HFFc6 (cell line): ENCODE measurements at regions not wholly inside any gene's neighbourhood (a gene's known extent, or its start where the extent isn't known, plus 50 kb on each side); places are given as distances from the start of the nearest gene placed in this dataset.

Experiments
- DNase-seq: peaks from one replicate; pipeline ENCODE4 v3.0.0-alpha.2; 2018
- H3K27ac Mint-ChIP-seq: 2 replicates; pipeline ENCODE4 v1.8.0; 2020; ENCODE audit warnings: mild to moderate bottlenecking, mixed read lengths
- H3K27me3 Mint-ChIP-seq: 2 replicates; pipeline ENCODE4 v1.8.0; 2021; ENCODE audit warnings: mild to moderate bottlenecking, moderate library complexity, mixed read lengths; ENCODE audit not compliant: insufficient read depth
- H3K36me3 Mint-ChIP-seq: 2 replicates; pipeline ENCODE4 v1.8.0; 2021; ENCODE audit warnings: low read depth, mixed read lengths
- H3K4me1 Mint-ChIP-seq: 2 replicates; pipeline ENCODE4 v1.8.0; 2020; ENCODE audit warnings: low read depth, mixed read lengths
- H3K4me3 Mint-ChIP-seq: 2 replicates; pipeline ENCODE4 v1.8.0; 2020; ENCODE audit warnings: mild to moderate bottlenecking, moderate library complexity, mixed read lengths
- H3K9me3 Mint-ChIP-seq: 2 replicates; pipeline ENCODE4 v1.8.0; 2020; ENCODE audit warnings: mild to moderate bottlenecking, mixed read lengths
- TF ChIP-seq, protein P1 (sequence below): fragments of 200-600 bp; sonication (generic); IDR thresholded peaks from 2 replicates; pipeline ENCODE4 v1.5.0; 2021; ENCODE audit warnings: antibody characterized with exemption, mild to moderate bottlenecking

GRCh38 chr5:172583931-172584511 is 57.0 kb upstream of the NEURL1B start:
- Mint-ChIP-seq H3K27ac (no peak overlapping the region), H3K4me1 (no peaks in the 10 kb centered on the region), H3K27me3 (peaks cover 58% of the 10 kb centered on the region), H3K36me3 (no peaks in the 10 kb centered on the region), H3K9me3 (no peaks in the 10 kb centered on the region), H3K4me3 (no peak overlapping the region)
- no peak for DNase-seq
- TF ChIP-seq, protein P1, sequence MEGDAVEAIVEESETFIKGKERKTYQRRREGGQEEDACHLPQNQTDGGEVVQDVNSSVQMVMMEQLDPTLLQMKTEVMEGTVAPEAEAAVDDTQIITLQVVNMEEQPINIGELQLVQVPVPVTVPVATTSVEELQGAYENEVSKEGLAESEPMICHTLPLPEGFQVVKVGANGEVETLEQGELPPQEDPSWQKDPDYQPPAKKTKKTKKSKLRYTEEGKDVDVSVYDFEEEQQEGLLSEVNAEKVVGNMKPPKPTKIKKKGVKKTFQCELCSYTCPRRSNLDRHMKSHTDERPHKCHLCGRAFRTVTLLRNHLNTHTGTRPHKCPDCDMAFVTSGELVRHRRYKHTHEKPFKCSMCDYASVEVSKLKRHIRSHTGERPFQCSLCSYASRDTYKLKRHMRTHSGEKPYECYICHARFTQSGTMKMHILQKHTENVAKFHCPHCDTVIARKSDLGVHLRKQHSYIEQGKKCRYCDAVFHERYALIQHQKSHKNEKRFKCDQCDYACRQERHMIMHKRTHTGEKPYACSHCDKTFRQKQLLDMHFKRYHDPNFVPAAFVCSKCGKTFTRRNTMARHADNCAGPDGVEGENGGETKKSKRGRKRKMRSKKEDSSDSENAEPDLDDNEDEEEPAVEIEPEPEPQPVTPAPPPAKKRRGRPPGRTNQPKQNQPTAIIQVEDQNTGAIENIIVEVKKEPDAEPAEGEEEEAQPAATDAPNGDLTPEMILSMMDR: no peak

DNA sequence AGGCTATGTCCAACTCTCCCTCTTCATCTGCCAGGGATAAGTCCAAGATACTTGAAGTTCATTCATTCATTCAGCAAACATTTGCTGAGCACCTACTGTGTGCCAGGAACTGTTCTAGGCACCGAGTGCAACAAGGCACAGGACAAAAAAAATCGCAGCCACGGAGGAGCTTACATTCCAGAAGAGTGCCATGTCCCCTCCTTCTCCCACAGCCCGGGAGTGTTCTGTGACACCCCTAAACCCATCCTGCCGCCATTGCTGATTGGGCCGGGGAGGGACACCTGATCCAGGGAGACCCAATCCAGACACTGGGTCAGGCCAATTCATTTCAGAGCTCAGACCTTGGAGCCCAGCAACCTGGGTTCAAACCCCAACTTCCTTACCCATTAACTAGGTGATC is 58.1 kb upstream of the NEURL1B start:
- Mint-ChIP-seq H3K27ac (no peak overlapping the region), H3K36me3 (no peaks in the 10 kb centered on the region)

DNA sequence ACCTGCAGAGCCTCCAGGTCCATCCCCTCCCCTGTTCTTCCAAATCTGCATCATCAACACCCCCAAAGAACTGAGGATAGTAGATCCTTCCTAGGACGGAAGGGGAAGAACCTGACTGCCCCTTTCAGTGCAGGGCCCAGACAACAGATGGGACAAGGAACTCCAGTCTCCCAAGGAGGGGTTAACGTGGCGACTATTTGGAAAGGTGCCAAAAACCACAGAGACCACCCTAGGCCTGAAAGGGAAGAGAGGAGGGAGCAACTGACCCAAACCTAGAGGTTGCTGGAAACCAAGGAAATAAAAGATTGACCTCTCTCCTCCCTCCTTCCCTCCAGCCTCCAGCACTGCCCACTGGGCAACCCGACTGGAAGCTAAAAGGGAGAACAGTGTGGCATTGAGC is 59.7 kb upstream of the NEURL1B start:
- H3K36me3 Mint-ChIP-seq: no peaks in the 10 kb centered on the region
- no peak overlapping the region for H3K4me3 Mint-ChIP-seq
- no peaks in the 10 kb centered on the region for H3K9me3 Mint-ChIP-seq
- no peaks in the 10 kb centered on the region for H3K4me1 Mint-ChIP-seq
- TF ChIP-seq, protein P1: no peak
- no peak for DNase-seq
- peaks cover 58% of the 10 kb centered on the region for H3K27me3 Mint-ChIP-seq
- no peak overlapping the region for H3K27ac Mint-ChIP-seq

More for the DNA sequence above, 58.1 kb upstream of the NEURL1B start:
- DNase-seq: no peak
- no peaks in the 10 kb centered on the region for H3K9me3 Mint-ChIP-seq
- TF ChIP-seq, protein P1: no peak
- H3K27me3 Mint-ChIP-seq: peaks cover 62% of the 10 kb centered on the region
- H3K4me3 Mint-ChIP-seq: no peak overlapping the region
- H3K4me1 Mint-ChIP-seq: no peaks in the 10 kb centered on the region

GRCh38 chr5:172579403-172579990 is 61.6 kb upstream of the NEURL1B start:
- TF ChIP-seq, protein P1: no peak

DNA sequence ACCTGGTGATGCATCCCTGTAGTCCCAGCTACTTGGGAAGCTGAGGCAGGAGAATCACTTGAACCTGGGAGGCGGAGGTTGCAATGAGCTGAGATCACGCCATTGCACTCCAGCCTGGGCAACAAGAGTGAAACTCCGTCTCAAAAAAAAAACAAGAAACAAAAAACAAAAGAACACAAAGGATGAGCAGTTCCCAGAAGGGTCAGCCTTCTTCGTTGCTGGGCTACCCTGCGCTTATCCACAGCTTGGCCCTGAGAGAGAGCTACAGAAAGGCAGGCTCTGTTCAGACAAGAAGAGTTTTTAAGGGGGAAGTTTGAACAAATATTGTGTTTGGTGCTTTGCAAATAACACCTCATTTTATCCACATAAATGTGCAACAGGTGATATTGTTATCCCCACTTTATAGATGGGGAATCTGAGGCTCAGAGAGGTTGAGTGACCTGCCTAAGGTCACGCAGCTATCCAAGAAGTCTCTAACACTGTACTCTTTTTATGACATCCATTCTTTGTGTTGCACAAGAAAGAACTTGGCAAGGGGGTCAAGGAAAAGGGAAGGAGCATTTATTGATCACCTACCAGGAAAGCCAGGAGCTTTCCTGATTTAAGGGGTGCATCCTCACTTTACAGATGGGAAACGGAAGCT is 63.7 kb upstream of the NEURL1B start:
- Mint-ChIP-seq H3K4me1 (no peaks in the 10 kb centered on the region), H3K4me3 (no peak overlapping the region), H3K36me3 (no peaks in the 10 kb centered on the region), H3K27ac (no peak overlapping the region), H3K9me3 (peaks cover 4% of the 10 kb centered on the region; the same call in 1 of the 2 replicates), H3K27me3 (peaks cover 38% of the 10 kb centered on the region)
- TF ChIP-seq, protein P1: no peak
- no peak for DNase-seq

More at GRCh38 chr5:172579403-172579990, 61.6 kb upstream of the NEURL1B start:
- DNase-seq: no peak
- Mint-ChIP-seq H3K36me3 (no peaks in the 10 kb centered on the region), H3K9me3 (no peaks in the 10 kb centered on the region), H3K4me1 (no peaks in the 10 kb centered on the region), H3K27me3 (peaks cover 58% of the 10 kb centered on the region), H3K4me3 (no peak overlapping the region), H3K27ac (no peak overlapping the region)
